B cell (primary cell): ENCODE measurements at regions not wholly inside any gene's neighbourhood (a gene's known extent, or its start where the extent isn't known, plus 50 kb on each side); places are given as distances from the start of the nearest gene placed in this dataset.

ENCODE experiments used
- ATAC-seq: fragments of 200-7000 bp; cut with Tn5 transposase; one replicate; pipeline ENCODE4 v1.10.0; 2021; ENCODE audit warnings: low read depth, mild to moderate bottlenecking, moderate number of reproducible peaks, moderate library complexity
- CTCF ChIA-PET: fragments of 350-600 bp; sonication (Branson Sonifier 250); formaldehyde crosslinking; loops from one replicate; lab custom pipeline; 2021; ENCODE audit warnings: antibody characterized with exemption, inconsistent platforms; lab: Charles Lee
- POLR2A ChIA-PET: fragments of 350-600 bp; sonication (Branson Sonifier 250); formaldehyde crosslinking; loops from one replicate; lab custom pipeline; 2021; ENCODE audit warnings: antibody characterized with exemption; lab: Charles Lee
- DNase-seq: peaks from one replicate; pipeline ENCODE4 v3.0.0; 2013
- H2AFZ ChIP-seq: 2 replicates; pipeline ENCODE4 v1.6.1; 2012; ENCODE audit warnings: mild to moderate bottlenecking, low read depth, low read length; ENCODE audit not compliant: insufficient read depth, poor library complexity, severe bottlenecking
- H3K27ac ChIP-seq, 2 donors: 1 replicate in 1 of 2; 2 replicates in 1 of 2; pipeline ENCODE4 v1.5.1; 2012 to 2013; ENCODE audit warnings: low read length in 2 of 2, mild to moderate bottlenecking in 2 of 2, moderate library complexity in 1 of 2
- H3K27me3 ChIP-seq, 4 experiments: fragments of 200-600 bp in 1 of 4; sonication (generic) in 1 of 4; replicated peaks in 1 of 4; 1 replicate in 2 of 4; 2 replicates in 2 of 4; pipeline versions ENCODE4 v1.6.1 to v1.7.0; 2013 to 2016; ENCODE audit warnings: low read length in 3 of 4, mild to moderate bottlenecking in 2 of 4, mixed read lengths in 1 of 4, moderate library complexity in 1 of 4; ENCODE audit not compliant: insufficient read depth in 4 of 4, control insufficient read depth in 3 of 4; ENCODE audit errors: control extremely low read depth in 1 of 4
- H3K36me3 ChIP-seq, 2 experiments: replicated peaks in 1 of 2; 1 replicate in 1 of 2; 2 replicates in 1 of 2; pipeline versions ENCODE4 v1.6.1 to v1.7.1; 2013; ENCODE audit warnings: low read length in 1 of 2; ENCODE audit not compliant: insufficient read depth in 2 of 2, control insufficient read depth in 1 of 2; ENCODE audit errors: control extremely low read depth in 1 of 2, extremely low read depth in 1 of 2
- H3K4me1 ChIP-seq, 2 donors: fragments of 200-600 bp in 1 of 2; sonication (generic) in 1 of 2; 1 replicate in 1 of 2; 2 replicates in 1 of 2; pipeline versions ENCODE4 v1.5.1 to v1.6.1; 2013 to 2017; ENCODE audit warnings: low read length in 2 of 2; ENCODE audit not compliant: control insufficient read depth in 2 of 2, insufficient read depth in 2 of 2
- H3K4me2 ChIP-seq: replicated peaks from 2 replicates; pipeline ENCODE3; 2012; ENCODE audit warnings: mild to moderate bottlenecking, low read depth, low read length; ENCODE audit not compliant: poor library complexity, severe bottlenecking
- H3K4me3 ChIP-seq, 5 experiments: fragments of 200-600 bp in 1 of 5; sonication (generic) in 1 of 5; 1 replicate in 3 of 5; 2 replicates in 2 of 5; pipeline versions ENCODE4 v1.5.1 to v1.7.0; 2011 to 2016; ENCODE audit warnings: low read length in 4 of 5, mild to moderate bottlenecking in 4 of 5, low read depth in 2 of 5, control low read depth in 1 of 5, moderate library complexity in 1 of 5; ENCODE audit not compliant: insufficient read depth in 1 of 5; ENCODE audit errors: control extremely low read depth in 1 of 5, extremely low read depth in 1 of 5
- H3K79me2 ChIP-seq: fragments of 200-600 bp; sonication (generic); one replicate; pipeline ENCODE4 v1.6.0; 2016; ENCODE audit warnings: low read length; ENCODE audit not compliant: control insufficient read depth, insufficient read depth
- H3K9ac ChIP-seq: fragments of 200-600 bp; sonication (generic); 2 replicates; pipeline ENCODE4 v1.6.1; 2017; ENCODE audit warnings: mild to moderate bottlenecking, low read length, moderate library complexity
- H3K9me3 ChIP-seq, 3 donors: one replicate each; pipeline versions ENCODE4 v1.6.1 to v1.7.1; 2013; ENCODE audit warnings: low read length in 2 of 3; ENCODE audit not compliant: control insufficient read depth in 2 of 3, insufficient read depth in 1 of 3; ENCODE audit errors: control extremely low read depth in 1 of 3
- H4K20me1 ChIP-seq: 2 replicates; pipeline ENCODE4 v1.6.0; 2012; ENCODE audit warnings: mild to moderate bottlenecking, low read length; ENCODE audit not compliant: insufficient read depth, control insufficient read depth, poor library complexity, severe bottlenecking
- H3K27ac Mint-ChIP-seq: one replicate; pipeline ENCODE4 v1.8.0; 2021; ENCODE audit warnings: mixed read lengths
- H3K27me3 Mint-ChIP-seq: one replicate; pipeline ENCODE4 v1.8.0; 2021; ENCODE audit warnings: mixed read lengths
- H3K4me1 Mint-ChIP-seq: one replicate; pipeline ENCODE4 v1.8.0; 2021; ENCODE audit warnings: mixed read lengths
- H3K4me3 Mint-ChIP-seq: one replicate; pipeline ENCODE4 v1.8.0; 2021; ENCODE audit warnings: mixed read lengths
- H3K9me3 Mint-ChIP-seq: one replicate; pipeline ENCODE4 v1.8.0; 2022; ENCODE audit warnings: mixed read lengths; ENCODE audit not compliant: insufficient read depth
- CTCF ChIP-seq: fragments of 200-600 bp; IDR thresholded peaks from one replicate; pipeline ENCODE4 v1.8.0; 2022; ENCODE audit warnings: antibody characterized with exemption, mild to moderate bottlenecking
- EZH2 ChIP-seq: IDR thresholded peaks from 2 replicates; pipeline ENCODE4 v1.6.1; 2012; ENCODE audit warnings: borderline replicate concordance, low read depth, mild to moderate bottlenecking, moderate library complexity, low read length; ENCODE audit not compliant: insufficient read depth, poor library complexity, severe bottlenecking
- WGBS: methylation state at CpG from one replicate; pipeline ENCODE4 v1.1.5; 2013; ENCODE audit warnings: missing lambda C conversion rate; ENCODE audit not compliant: insufficient coverage; 5-methylcytosine and 5-hydroxymethylcytosine counted together
- intact Hi-C: fragments of 100-400 bp; cut with micrococcal nuclease; formaldehyde crosslinking; loops from one replicate; pipeline ENCODE4 v1.10.0; 2022

- no peak for TF ChIP-seq CTCF
- TF ChIP-seq EZH2 = no peak
- Histone ChIP-seq H3K27ac (no peak overlapping the region), H3K9me3 (peaks cover 0 to 10% (median 9%) of the 10 kb centered on the region in 3 donors), H3K27me3 (peaks cover 0 to 4% (median 0%) of the 10 kb centered on the region in 4 experiments), H3K4me3 (no peak overlapping the region), H3K4me1 (no peaks in the 10 kb centered on the region), H2AFZ (no peak overlapping the region), H4K20me1 (no peaks in the 10 kb centered on the region), H3K4me2 (no peak overlapping the region), H3K9ac (no peak overlapping the region), H3K79me2 (no peaks in the 10 kb centered on the region), H3K36me3 (no peaks in the 10 kb centered on the region)
- Mint-ChIP-seq H3K27ac (no peak overlapping the region), H3K9me3 (peaks cover under 1% of the 10 kb centered on the region), H3K27me3 (peaks cover 27% of the 10 kb centered on the region), H3K4me3 (no peak overlapping the region), H3K4me1 (no peaks in the 10 kb centered on the region)
- DNase-seq (no peak), ATAC-seq (no peak)
- intact Hi-C loops = no loop called here
- 96% methylated on average over 3 of the region's 4 CpGs for WGBS
- ChIA-PET POLR2A (no interaction called here), CTCF (no interaction called here)
Observed at GRCh38 chr17:51486091-51486490, 225.7 kb downstream of the UTP18 start.

GRCh38 chr17:51486885-51487520 lies 226.7 kb downstream of the UTP18 start:
- ATAC-seq = no peak
- no peaks in the 10 kb centered on the region for H3K4me1 ChIP-seq
- Mint-ChIP-seq H3K9me3 (no peaks in the 10 kb centered on the region), H3K27ac (no peak overlapping the region), H3K27me3 (peaks cover 30% of the 10 kb centered on the region), H3K4me1 (no peaks in the 10 kb centered on the region), H3K4me3 (no peak overlapping the region)
- H4K20me1 ChIP-seq = no peaks in the 10 kb centered on the region
- H3K27me3 ChIP-seq = peaks cover 0 to 4% (median 0%) of the 10 kb centered on the region in 4 experiments
- H3K79me2 ChIP-seq = no peaks in the 10 kb centered on the region
- no peak overlapping the region for H3K4me2 ChIP-seq
- DNase-seq = no peak
- H3K9me3 ChIP-seq = peaks cover 0 to 5% (median 2%) of the 10 kb centered on the region in 3 donors
- H3K27ac ChIP-seq = no peak overlapping the region
- ChIA-PET CTCF (no interaction called here), POLR2A (no interaction called here)
- intact Hi-C loops = no loop called here
- H3K9ac ChIP-seq = no peak overlapping the region
- no peak overlapping the region for H3K4me3 ChIP-seq
- TF ChIP-seq CTCF = no peak
- TF ChIP-seq EZH2 = no peak
- WGBS = 100% methylated on average over 2 of the region's 5 CpGs
- no peaks in the 10 kb centered on the region for H3K36me3 ChIP-seq
- H2AFZ ChIP-seq = no peak overlapping the region
